ENCODE measurements at regions not wholly inside any gene's neighbourhood (a gene's known extent, or its start where the extent isn't known, plus 50 kb on each side); places are given as distances from the start of the nearest gene placed in this dataset.

- no peak for DNase-seq
Observed at GRCh38 chr4:32128549-32128948, 1408.4 kb downstream of the PCDH7 start.

GRCh38 chr4:32129967-32130366, 1409.8 kb downstream of the PCDH7 start:
- DNase-seq = no peak

- DNase-seq = no peak
Observed at GRCh38 chr4:32133141-32133540, 1413.0 kb downstream of the PCDH7 start.

- no peak for DNase-seq
Observed at GRCh38 chr4:32133734-32134133, 1413.6 kb downstream of the PCDH7 start.

- peak; percentile 12 for DNase-seq
Observed at GRCh38 chr4:32135642-32136041, 1415.5 kb downstream of the PCDH7 start.

DNA sequence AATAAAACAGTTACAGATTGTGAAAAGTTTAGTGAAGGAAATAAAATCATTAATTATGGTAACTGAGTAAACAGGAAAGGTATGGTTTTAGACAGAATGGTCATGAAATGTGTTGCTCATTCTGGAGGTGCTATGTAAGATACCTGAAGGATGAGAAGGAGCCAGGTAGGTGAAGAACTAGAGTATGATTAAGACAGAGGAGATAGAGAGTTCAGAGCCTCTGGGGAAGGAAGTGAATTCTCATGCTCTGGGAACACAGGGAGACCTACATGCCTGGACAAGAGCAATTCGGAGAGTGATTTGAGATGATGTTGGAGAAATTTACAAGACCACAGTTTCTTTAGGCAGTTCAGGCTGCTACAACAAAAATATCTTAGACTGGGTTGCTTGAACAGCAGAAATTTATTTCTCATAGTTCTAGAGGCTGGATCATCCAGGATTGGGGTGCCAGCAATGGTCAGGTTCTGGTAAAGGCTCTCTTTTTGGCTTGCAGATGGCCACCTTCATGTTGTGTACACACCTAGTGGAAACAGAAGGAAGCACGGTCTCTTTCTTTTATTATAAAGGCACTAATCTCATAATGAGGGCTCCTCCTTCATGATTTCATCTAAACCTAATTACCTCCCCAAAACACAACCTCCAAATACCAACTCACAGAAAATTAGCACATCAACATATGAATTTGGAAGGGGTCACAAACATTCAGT, 1416.1 kb downstream of the PCDH7 start:
- no peak for DNase-seq

- DNase-seq = peak; percentile 95
Observed at GRCh38 chr4:32140636-32141035, 1420.5 kb downstream of the PCDH7 start.

- DNase-seq = peak; percentile 2
Observed at GRCh38 chr4:32142075-32142474, 1421.9 kb downstream of the PCDH7 start.

GRCh38 chr4:32145987-32146386, 1425.8 kb downstream of the PCDH7 start:
- no peak for DNase-seq

GRCh38 chr4:32147446-32148085, 1427.4 kb downstream of the PCDH7 start:
- DNase-seq = no peak

GRCh38 chr4:32148111-32148666, 1428.0 kb downstream of the PCDH7 start:
- DNase-seq = peak; percentile 86

GRCh38 chr4:32158961-32159360, 1438.8 kb downstream of the PCDH7 start:
- DNase-seq = no peak

- DNase-seq = peak; percentile 45
Observed at GRCh38 chr4:32161392-32161791, 1441.2 kb downstream of the PCDH7 start.

DNA sequence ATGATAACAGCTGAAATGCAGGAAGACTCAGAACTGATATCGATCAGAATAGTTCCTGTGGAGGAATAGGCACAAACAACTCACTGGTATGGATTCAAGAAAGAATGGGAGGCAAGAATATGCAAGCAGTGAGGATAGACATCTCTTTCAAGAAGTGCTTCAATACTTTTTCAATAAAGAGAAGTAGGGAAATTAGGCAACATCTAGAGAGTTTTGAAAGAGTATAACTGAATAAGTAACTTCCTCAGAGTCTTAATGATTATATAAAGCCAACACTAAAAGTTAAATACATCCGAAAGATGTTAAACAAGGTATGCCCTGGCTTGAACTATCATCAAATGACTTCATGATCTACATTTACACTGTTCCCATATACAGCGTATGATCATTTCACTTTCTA, 1443.0 kb downstream of the PCDH7 start:
- no peak for DNase-seq

- DNase-seq = no peak
Observed at GRCh38 chr4:32169841-32170240, 1449.7 kb downstream of the PCDH7 start.

DNA sequence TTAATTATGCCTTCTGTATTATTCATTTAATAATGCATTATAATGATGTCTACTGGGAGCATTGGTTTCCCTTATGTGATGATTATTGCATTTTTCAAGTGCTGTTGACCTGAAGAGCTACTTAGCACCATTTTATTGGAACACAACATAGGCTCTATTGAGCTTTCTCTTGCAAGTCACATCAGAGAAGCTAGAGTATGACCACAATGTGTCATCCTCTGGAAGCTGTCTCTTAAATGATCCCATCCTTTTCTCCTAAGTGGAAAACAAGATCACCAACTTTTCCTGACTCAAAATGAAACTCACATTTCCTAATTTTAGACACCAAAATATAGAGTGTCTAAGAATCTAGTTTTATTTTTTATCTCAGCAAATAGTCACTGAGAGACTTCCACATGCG, 1451.9 kb downstream of the PCDH7 start:
- no peak for DNase-seq

DNA sequence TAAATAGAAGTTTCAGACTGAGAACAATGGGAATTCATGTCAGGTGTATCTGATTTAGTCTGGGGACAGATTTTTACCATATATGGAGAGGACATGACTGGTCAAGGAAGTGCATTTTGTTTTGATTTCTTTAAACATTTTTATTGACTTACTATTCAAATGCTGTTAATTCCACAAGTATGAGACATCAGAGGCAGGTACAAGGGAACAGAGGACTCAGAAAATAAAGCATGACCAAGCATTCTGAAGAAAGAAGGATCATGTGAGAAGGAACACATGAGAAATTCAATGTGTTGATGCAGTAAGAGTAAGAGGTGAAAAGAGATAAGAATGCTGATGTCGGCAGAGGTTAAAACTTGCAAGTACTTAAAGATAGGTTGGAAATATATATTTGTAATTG, 1452.6 kb downstream of the PCDH7 start:
- peak; percentile 66 for DNase-seq

DNA sequence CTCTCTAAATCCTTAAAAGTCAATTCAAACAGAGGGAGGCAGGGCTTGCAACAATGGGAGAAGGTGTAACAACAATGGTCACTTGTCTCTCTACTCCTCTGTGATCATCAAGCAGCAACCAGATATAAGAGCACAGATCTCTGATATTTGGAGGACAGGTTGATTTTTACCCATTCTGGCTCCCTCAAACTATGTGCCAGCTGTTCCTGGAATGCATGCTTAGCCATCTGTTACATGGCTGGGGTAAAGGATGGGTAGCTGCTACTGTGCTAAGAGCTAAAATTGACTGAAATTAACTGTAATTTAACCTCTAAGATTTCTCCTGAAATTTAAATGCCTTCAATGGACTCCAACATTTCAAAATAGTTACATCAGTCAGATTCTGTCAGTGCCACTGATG, 1459.9 kb downstream of the PCDH7 start:
- no peak for DNase-seq

DNA sequence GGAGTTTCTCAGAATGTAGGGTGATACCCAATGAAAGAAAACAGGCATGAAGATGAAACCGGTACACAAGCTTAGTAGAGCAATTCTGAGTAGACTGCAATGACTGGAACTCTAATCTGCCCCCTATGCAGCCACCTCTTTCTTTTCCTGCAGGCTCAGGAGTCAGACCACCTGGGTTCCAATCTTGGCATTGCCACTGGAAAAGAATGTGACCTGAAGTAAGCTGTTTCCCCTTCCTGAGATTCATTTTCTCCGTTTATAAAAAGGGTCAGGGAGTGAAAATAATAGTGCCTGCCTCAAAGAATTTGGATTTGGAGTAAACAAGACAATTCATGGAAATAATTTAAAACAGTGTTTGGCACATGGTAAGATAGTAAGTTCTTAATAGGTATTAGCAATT, 1464.0 kb downstream of the PCDH7 start:
- DNase-seq = no peak

GRCh38 chr4:32189130-32189529, 1469.0 kb downstream of the PCDH7 start:
- DNase-seq = no peak

DNA sequence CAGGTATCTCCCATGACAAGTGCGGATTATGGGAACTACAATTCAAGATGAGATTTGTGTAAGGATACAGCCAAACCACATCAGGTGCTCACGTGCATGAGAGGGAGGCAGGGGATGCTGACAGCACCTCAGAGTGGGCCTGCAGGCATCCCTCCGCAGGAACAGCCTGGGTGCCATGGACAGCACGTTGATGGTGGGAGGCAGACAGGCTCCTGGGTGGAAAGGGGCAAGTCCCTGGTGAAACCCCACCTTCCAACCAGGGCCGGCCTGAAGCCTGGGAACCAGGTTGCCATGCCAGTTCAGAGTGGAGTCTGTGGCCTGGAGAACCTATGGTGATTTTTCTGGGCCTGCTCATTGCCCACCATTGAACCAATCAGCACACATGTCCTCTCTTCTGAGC, 1469.6 kb downstream of the PCDH7 start:
- no peak for DNase-seq

DNA sequence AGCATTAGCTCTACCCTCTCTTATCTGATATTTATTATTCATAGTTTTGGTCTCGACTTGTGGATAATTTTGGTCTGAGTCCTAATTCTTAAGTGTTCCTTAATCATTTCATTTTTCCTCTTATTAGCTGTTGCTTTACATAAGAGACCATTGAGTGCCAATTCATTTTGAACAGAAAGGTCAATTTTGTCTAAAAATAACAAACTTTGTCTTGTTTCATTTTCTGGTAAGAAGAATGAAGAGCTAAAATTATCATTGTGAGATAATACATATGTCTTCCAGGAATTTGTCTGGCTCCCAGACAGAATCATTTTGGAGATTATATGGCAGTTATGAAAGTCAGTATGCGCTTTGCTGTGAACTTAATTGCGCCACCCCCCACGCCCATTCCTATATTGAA, 1471.8 kb downstream of the PCDH7 start:
- peak; percentile 4 for DNase-seq

- DNase-seq = no peak
Observed at GRCh38 chr4:32192363-32192762, 1472.2 kb downstream of the PCDH7 start.

DNA sequence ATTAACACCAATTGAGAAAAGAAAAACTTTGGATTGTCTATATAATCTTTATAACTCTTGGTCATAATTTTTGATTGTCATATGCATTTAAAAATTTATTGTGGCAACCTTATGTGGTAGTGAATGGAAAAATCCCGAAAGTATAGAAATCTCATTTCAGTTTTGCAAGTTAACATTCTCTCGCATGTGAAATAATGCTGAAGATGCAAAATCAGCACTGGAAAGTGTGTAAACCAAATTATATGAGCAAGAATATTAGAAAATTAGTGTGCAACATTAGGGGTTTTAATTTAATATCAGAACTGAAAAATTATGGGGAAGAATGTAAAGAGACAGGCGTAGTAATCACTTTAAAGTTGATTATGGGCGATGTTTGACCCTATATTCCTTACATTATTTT, 1472.8 kb downstream of the PCDH7 start:
- DNase-seq = no peak
